Spleen (tissue), 7 donors: ENCODE measurements at regions not wholly inside any gene's neighbourhood (a gene's known extent, or its start where the extent isn't known, plus 50 kb on each side); places are given as distances from the start of the nearest gene placed in this dataset.
"Not testable (repeated sequence)": the region's sequence is repeated elsewhere in the genome, so short reads cannot be mapped to it uniquely, and the experiment has no call there.

Experiments
- CTCF ChIP-seq, 11 experiments: fragments of 200-600 bp in 7 of 11; fragments of 450-650 bp in 4 of 11; sonication (generic) in 4 of 11; IDR thresholded peaks in 8 of 11; conservative IDR thresholded peaks in 3 of 11; 1 replicate in 7 of 11; 2 replicates in 4 of 11; pipeline versions ENCODE4 v1.4.0 to v1.8.0; 2016 to 2021; ENCODE audit warnings: antibody characterized with exemption in 11 of 11, inconsistent platforms in 4 of 11, mild to moderate bottlenecking in 1 of 11
- POLR2A ChIP-seq, 3 donors: fragments of 450-650 bp; IDR thresholded peaks; one replicate each; pipeline ENCODE4 v1.5.1; 2017; ENCODE audit warnings: antibody characterized with exemption in 3 of 3, mild to moderate bottlenecking in 1 of 3
- POLR2AphosphoS5 ChIP-seq, 3 donors: sonication (generic); formaldehyde crosslinking; IDR thresholded peaks; one replicate each; pipeline ENCODE4 v1.5.1; 2017; ENCODE audit warnings: antibody characterized with exemption in 3 of 3
- donor health status: DM: no; HTN: no; CAD: no; lungs with moderate emphysema.
- donor health status: DM: no; HTN: no; CAD: no.
- donor health status: DM: no; HTN: no; CAD: no.

DNA sequence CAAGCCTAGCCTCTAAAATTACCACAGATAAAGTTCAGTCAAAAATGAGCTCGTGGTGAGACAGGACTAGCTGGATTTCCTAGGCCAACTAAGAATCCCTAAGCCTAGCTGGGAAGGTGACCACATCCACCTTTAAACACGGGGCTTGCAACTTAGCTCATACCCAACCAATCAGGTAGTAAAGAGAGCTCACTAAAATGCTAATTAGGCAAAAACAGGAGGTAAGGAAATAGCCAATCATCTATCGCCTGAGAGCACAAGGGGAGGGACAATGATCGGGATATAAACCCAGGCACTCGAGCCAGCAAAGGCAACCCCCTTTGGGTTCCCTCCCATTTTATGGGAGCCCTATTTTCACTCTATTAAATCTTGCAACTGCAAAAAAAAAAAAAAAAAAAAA lies 84.9 kb upstream of the BEND6 start:
- not testable (repeated sequence) for TF ChIP-seq CTCF (IDR thresholded peaks at IDR 0.05 in 8 of 11, conservative IDR thresholded peaks at IDR 0.05 in 3 of 11); POLR2A (IDR thresholded peaks at IDR 0.05); POLR2AphosphoS5 (IDR thresholded peaks at IDR 0.05)
